TTC549 (cell line): ENCODE measurements at regions not wholly inside any gene's neighbourhood (a gene's known extent, or its start where the extent isn't known, plus 50 kb on each side); places are given as distances from the start of the nearest gene placed in this dataset.

ENCODE experiments used
- FAIRE-seq: peaks from 2 replicates; lab custom pipeline; 2012; peaks lifted over from hg19 to GRCh38; lab: Jason Lieb, UNC

DNA sequence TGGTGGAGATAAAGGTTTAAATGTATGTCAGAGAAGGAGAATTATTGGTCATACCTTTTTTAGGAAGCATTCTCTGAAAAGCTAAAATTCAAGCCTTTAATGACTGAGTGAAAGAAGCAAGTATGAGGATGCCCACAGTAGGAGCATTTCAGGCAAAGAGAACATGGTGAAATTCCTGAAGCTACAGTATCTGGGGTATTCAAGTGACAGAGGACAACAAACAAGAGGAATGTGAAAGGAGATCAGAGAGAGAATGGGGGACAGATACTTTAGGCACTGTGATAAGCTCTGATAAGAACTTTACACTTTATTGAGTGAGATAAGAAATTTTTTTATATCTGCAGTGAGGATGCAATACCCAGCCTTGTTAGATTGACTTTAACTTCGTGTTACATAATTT lies 621.3 kb upstream of the AGA start:
- no peak for FAIRE-seq

GRCh38 chr4:178066338-178066941 lies 624.2 kb upstream of the AGA start:
- FAIRE-seq = no peak

DNA sequence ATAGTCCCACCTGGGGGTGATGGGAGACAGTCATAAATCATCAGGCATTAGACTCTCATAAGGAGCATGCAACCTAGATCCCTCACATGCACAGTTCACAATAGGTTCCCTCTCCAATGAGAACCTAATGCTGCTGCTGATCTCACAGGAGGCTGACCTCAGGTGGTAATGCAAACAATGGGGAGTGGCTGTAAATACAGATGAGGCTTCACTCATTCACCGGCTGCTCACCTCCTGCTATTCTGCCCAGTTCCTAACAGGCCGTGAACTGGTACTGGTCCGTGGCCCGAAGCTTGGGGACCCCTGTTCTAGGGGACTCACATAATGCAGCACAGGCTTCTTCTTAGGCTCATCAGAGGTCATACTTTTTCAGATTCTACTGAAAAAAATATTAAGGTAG lies 625.9 kb upstream of the AGA start:
- no peak for FAIRE-seq

- no peak for FAIRE-seq
These were observed 627.9 kb upstream of the AGA start for GRCh38 chr4:178070163-178070562.

GRCh38 chr4:178080312-178080711 lies 638.1 kb upstream of the AGA start:
- FAIRE-seq = no peak

DNA sequence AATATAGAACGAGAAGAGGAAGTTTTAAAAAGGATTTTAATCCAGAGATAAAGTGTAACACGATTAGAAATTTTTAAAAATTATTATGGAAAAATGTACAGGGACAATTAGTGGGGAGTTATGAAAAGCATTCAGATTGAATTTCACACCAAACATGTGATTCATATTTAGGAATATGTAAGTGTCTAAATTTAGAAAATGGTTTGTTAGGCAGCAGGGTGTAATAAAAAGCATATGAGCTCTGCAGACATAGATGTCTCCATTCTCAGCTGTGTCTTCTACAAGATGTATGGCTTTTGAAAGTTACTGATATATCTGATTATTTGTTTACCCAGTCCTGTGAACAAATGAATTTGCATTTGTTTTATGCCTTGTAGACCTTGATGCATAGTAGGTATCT lies 638.9 kb upstream of the AGA start:
- no peak for FAIRE-seq

DNA sequence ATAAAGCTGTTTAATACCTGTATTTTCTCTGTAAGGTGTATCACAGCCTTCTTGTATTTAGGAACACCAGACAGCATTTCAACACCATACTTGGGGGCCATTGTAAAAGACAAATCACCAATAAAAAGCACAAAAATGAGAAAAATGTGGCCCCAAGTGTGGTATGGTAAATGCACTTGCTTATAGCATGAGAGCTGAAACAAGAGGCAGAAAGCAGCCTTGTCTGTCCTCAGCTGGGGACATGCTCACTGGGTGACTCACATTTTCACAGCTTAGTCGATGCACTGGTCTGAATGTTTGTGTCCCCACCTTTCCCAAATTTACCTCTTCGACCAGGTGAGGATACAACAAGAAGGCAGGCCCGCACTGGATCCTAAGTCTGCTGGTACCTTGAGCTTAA lies 639.7 kb upstream of the AGA start:
- FAIRE-seq = no peak

DNA sequence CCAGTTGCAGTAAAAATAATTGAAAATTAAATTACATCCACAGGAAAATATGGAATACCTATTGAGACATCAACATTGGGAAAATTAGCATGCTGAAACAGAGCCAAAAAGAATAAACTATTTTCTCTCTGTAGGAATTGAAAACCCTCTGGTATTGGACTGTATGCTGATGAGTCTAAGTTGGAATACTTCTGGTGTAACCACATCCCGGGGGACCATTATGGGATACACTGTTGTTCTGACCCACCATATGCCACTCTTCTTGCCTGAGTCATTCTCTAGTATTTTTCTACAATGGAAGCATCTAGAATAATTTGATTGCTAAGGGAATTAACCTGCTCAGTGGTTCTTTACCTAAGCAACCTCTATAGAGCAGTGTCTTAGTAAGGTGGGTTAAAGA lies 640.7 kb upstream of the AGA start:
- FAIRE-seq = no peak

- no peak for FAIRE-seq
These were observed 641.7 kb upstream of the AGA start for GRCh38 chr4:178083968-178084367.

DNA sequence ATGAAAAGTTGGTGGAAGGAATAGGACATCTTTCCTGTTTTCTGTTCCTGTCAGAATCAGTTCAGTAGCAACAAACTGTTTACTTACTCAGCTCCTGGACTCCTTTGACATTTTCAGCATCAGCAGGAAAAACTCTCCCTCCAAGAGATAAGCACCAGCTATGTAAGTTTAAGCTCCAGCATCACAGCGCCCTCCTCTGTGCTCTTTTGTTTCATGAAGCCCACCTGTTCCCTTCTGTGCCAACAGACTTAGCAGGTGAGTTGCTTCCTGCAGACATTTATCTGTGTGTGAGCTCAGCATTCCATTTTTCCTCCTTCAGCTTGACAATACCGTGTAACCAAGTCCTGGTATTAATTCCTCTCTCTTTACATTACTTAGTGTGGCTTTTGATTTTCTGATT lies 644.1 kb upstream of the AGA start:
- FAIRE-seq = no peak

GRCh38 chr4:178090640-178091411 lies 648.6 kb upstream of the AGA start:
- no peak for FAIRE-seq

DNA sequence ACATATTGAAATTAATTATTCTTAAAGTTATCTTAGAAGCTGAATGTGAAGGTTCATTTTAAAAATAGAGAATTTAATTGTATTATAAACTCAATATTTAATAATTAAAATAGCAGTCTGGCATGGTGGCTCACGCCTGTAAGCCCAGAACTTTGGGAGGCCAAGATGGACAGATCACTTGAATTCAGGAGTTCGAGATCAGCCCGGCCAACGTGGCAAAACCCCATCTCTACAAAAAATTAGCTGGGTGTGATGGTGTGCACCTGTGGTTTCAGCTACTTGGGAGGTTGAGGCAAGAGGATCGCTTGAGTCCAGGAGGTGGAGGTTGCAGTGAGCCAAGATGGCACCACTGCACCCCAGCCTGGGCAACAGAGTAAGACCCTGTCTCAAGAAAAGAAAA lies 659.9 kb upstream of the AGA start:
- no peak for FAIRE-seq

GRCh38 chr4:178105242-178105641 lies 663.0 kb upstream of the AGA start:
- no peak for FAIRE-seq

DNA sequence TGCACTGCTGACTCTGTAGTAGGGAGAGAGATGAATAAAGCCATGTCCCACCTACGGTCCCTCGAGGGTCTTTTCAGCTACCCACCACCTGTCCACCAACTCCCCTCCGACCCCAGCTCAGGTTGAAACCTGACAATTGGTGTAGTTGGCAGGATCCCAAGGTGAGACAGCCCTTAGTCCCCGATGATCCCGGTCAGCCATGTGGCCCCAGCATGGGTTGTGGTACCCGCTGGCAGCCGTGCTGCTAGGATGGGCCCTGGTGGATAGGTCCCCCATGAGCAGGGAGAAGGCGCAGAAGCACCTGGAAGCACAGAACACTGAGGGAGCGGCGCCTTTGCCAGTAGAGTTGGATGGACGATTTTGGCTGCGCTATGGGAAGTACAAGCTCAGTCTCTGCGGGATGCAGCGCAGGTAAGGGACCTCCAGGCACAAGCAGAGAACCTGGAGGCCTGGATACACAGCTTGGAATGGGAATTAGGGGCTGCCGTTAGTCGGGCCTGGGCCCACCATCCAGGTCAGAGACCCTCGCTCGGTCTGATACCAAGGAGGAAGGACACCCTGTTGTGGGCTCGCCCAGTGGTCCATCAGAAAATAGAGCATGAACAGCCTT lies 694.6 kb upstream of the AGA start:
- no peak for FAIRE-seq

- no peak for FAIRE-seq
These were observed 695.7 kb upstream of the AGA start for GRCh38 chr4:178137732-178138471.

DNA sequence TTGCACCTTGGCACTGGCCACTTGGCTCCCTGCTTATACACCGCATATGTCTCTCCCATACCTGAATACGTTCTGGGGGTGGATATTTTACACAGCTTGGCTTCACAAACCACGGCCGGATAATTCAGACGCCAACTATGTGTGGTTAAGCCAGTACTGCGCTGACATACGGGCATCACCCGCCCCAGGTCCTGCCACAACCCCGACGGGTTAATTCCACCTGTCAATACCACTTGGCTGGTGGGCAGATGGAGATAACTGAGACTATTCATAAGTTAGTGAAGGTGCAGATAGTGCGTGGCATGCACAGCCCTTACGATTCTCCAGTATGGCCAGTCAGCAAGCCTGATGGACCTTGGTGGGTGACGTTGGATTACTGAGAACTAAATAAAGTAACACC lies 696.3 kb upstream of the AGA start:
- FAIRE-seq = no peak

DNA sequence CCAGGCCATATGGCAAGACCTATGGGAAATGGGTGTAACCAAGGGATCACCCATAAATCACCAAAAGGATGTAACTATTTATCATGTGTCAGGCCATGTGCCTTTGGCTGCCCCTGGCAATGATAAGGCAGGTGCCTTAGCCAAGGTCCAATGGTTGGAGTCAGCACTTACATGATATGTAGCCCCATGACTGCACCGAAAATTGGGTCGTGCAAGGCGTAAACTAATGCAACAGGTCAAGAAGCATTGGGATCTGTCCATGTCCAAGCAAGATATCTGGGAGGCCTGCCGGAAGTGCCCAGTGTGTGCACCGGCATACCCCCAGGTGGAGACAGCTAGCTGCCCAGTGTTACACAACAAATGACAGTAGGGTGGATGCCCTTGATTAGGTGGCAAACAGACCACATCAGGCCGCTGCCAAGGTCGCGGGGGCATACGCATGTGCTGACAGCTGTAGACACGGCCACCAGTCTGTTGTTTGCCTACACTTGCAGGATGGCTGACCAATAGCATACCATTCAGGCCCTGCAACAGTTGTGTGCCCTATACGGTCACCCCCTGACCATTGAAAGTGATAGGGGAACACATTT lies 698.2 kb upstream of the AGA start:
- no peak for FAIRE-seq

- FAIRE-seq = no peak
These were observed 700.5 kb upstream of the AGA start for GRCh38 chr4:178142724-178143123.

DNA sequence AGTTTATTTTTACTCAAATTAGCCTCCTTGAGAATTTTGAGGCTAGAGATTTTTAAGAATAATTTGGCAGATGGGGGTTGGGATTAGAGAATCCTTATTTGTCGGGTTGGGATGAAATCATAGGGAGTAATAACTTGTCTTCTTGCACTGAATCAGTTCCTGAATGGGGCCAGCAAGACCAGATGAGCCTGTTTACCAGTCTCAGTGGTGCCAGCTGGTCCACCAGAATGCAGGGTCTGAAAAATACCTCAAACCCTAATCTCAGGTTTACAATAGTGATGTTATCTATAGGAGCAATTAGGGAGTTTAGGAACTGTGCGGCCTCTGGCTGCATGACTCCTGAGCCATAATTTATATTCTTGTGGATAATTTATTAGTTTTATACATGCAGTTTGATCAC lies 705.9 kb upstream of the AGA start:
- FAIRE-seq = no peak

- FAIRE-seq = no peak
These were observed 723.2 kb upstream of the AGA start for GRCh38 chr4:178165251-178165950.

DNA sequence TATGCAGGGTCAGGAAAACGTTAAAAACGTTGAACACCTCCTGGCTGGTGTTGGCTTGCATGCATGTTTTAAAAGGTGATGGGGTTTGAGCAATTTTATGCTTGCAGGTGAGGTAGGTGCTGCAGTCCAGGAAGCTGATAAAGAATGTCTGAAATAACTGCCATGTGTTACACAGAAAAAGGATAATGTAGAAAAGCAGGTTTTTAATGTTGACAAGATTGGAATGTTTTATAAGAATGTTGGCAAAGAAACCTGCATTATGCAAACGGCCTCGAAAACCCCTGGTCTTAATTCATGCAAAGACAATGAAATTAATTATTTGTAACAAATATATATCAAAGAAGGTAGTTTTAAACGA lies 723.7 kb upstream of the AGA start:
- no peak for FAIRE-seq

- no peak for FAIRE-seq
These were observed 731.5 kb upstream of the AGA start for GRCh38 chr4:178173771-178174170.
